Endothelial cell of umbilical vein (primary cell): ENCODE measurements at regions not wholly inside any gene's neighbourhood (a gene's known extent, or its start where the extent isn't known, plus 50 kb on each side); places are given as distances from the start of the nearest gene placed in this dataset.

ENCODE experiments used
- BruUV-seq: library from RNA; stranded (reverse); fragments of 400-500 nt; replicated peaks from 2 replicates; lab custom pipeline; 2021; lab: Mats Ljungman, UMichigan
- CTCF ChIA-PET: fragments of 300-600, 350-600 bp; sonication (Branson Sonifier 250); formaldehyde crosslinking; loops from one replicate; lab custom pipeline; 2021; ENCODE audit warnings: antibody characterized with exemption, inconsistent platforms; lab: Charles Lee
- POLR2A ChIA-PET: fragments of 300-600, 350-600 bp; sonication (Branson Sonifier 250); formaldehyde crosslinking; loops from one replicate; lab custom pipeline; 2021; ENCODE audit warnings: antibody characterized with exemption, inconsistent platforms; lab: Charles Lee
- DNase-seq: peaks from one replicate; pipeline ENCODE4 v3.0.0-alpha.2; 2011; ENCODE audit warnings: low read depth, low spot score
- FAIRE-seq: peaks from 2 replicates; lab custom pipeline; 2011; peaks lifted over from hg19 to GRCh38; lab: Jason Lieb, UNC
- H2AFZ ChIP-seq: 2 replicates; pipeline ENCODE4 v1.6.0; 2012; ENCODE audit warnings: low read depth, low read length, control low read depth, inconsistent platforms
- H3K27ac ChIP-seq: 2 replicates; pipeline ENCODE4 v1.5.1; 2011; ENCODE audit warnings: low read depth, mild to moderate bottlenecking, control low read depth, low read length, moderate library complexity; ENCODE audit not compliant: insufficient read depth
- H3K27me3 ChIP-seq, 2 experiments: 2 replicates each; pipeline versions ENCODE4 v1.6.0 to v1.6.1; 2011; ENCODE audit warnings: low read length in 2 of 2, mixed read lengths in 1 of 2; ENCODE audit not compliant: control insufficient read depth in 2 of 2, insufficient read depth in 2 of 2
- H3K36me3 ChIP-seq, 2 experiments: 2 replicates in 1 of 2; 3 replicates in 1 of 2; pipeline ENCODE4 v1.5.1; 2011; ENCODE audit warnings: low read length in 2 of 2, mild to moderate bottlenecking in 1 of 2, moderate library complexity in 1 of 2; ENCODE audit not compliant: control insufficient read depth in 2 of 2, insufficient read depth in 2 of 2; ENCODE audit errors: extremely low read depth in 1 of 2
- H3K4me1 ChIP-seq: 3 replicates; pipeline ENCODE4 v1.5.1; 2011; ENCODE audit warnings: mild to moderate bottlenecking, low read length; ENCODE audit not compliant: control insufficient read depth, insufficient read depth; ENCODE audit errors: extremely low read depth
- H3K4me2 ChIP-seq: 2 replicates; pipeline ENCODE4 v1.6.1; 2011; ENCODE audit warnings: low read length, control low read depth, mixed read lengths; ENCODE audit not compliant: insufficient read depth
- H3K4me3 ChIP-seq, 3 experiments: fragments of 200-600 bp in 1 of 3; sonication (generic), shearing (Covaris generic) in 1 of 3; replicated peaks in 1 of 3; 2 replicates each; pipeline ENCODE4 v1.5.1; 2011 to 2016; ENCODE audit warnings: control low read depth in 3 of 3, low read length in 3 of 3, mild to moderate bottlenecking in 2 of 3, inconsistent platforms in 1 of 3, low read depth in 1 of 3, moderate library complexity in 1 of 3; ENCODE audit not compliant: insufficient read depth in 1 of 3
- H3K79me2 ChIP-seq: 2 replicates; pipeline ENCODE4 v1.6.0; 2012; ENCODE audit warnings: low read length, inconsistent platforms; ENCODE audit not compliant: control insufficient read depth, insufficient read depth
- H3K9ac ChIP-seq: replicated peaks from 2 replicates; pipeline ENCODE3; 2011; ENCODE audit warnings: low read length, control low read depth; ENCODE audit not compliant: insufficient read depth; ENCODE audit errors: extremely low read depth
- H3K9me1 ChIP-seq: replicated peaks from 3 replicates; pipeline ENCODE4 v1.6.0; 2011; ENCODE audit warnings: mild to moderate bottlenecking, low read length; ENCODE audit not compliant: control insufficient read depth, insufficient read depth; ENCODE audit errors: extremely low read depth
- H3K9me3 ChIP-seq: replicated peaks from 2 replicates; pipeline ENCODE4 v1.5.1; 2012; ENCODE audit warnings: low read length, inconsistent platforms; ENCODE audit not compliant: control insufficient read depth, insufficient read depth
- H4K20me1 ChIP-seq: replicated peaks from 2 replicates; pipeline ENCODE3; 2011; ENCODE audit warnings: mild to moderate bottlenecking, low read length; ENCODE audit not compliant: control insufficient read depth, insufficient read depth; ENCODE audit errors: extremely low read depth
- CTCF ChIP-seq, 2 donors: IDR thresholded peaks; 1 replicate in 1 of 2; 2 replicates in 1 of 2; pipeline ENCODE4 v1.5.1; 2011; ENCODE audit warnings: low read length in 2 of 2, mild to moderate bottlenecking in 2 of 2, moderate library complexity in 2 of 2, control low read depth in 1 of 2, inconsistent platforms in 1 of 2, low read depth in 1 of 2; ENCODE audit not compliant: insufficient read depth in 1 of 2; ENCODE audit errors: extremely low read depth in 1 of 2
- EZH2 ChIP-seq: IDR thresholded peaks from 2 replicates; pipeline ENCODE4 v1.6.1; 2012; ENCODE audit warnings: borderline replicate concordance, low read depth, mild to moderate bottlenecking, moderate library complexity, low read length, inconsistent platforms; ENCODE audit not compliant: severe bottlenecking
- FOS ChIP-seq: IDR thresholded peaks from 2 replicates; pipeline ENCODE4 v1.6.1; 2011; ENCODE audit warnings: mild to moderate bottlenecking, low read length, moderate library complexity, borderline replicate concordance; ENCODE audit not compliant: insufficient read depth
- GATA2 ChIP-seq: IDR thresholded peaks from 2 replicates; pipeline ENCODE4 v1.7.0; 2011; ENCODE audit warnings: low read depth, mild to moderate bottlenecking, moderate library complexity, mixed read lengths, low read length; ENCODE audit not compliant: insufficient read length, insufficient read depth
- JUN ChIP-seq: IDR thresholded peaks from 2 replicates; pipeline ENCODE4 v1.6.1; 2011; ENCODE audit warnings: borderline replicate concordance, low read depth; ENCODE audit not compliant: insufficient read length, insufficient read depth
- MYC ChIP-seq: IDR thresholded peaks from one replicate; pipeline ENCODE4 v1.6.1; 2011; ENCODE audit warnings: mild to moderate bottlenecking, low read depth, low read length
- POLR2A ChIP-seq: IDR thresholded peaks from 2 replicates; pipeline ENCODE4 v1.6.1; 2012; ENCODE audit warnings: low read depth, mild to moderate bottlenecking, control low read depth, low read length
- POLR2AphosphoS5 ChIP-seq: IDR thresholded peaks from 2 replicates; pipeline ENCODE4 v1.6.1; 2012; ENCODE audit warnings: low read depth, mild to moderate bottlenecking, control low read depth, low read length, moderate library complexity; ENCODE audit not compliant: insufficient read depth
- dilution Hi-C: fragments of 300-500 bp; cut with MboI; formaldehyde crosslinking; loops from one replicate; pipeline ENCODE4 v1.15.0; 2019; ENCODE audit warnings: low sequenced_read_pairs; ENCODE audit not compliant: extremely low pct_ligation_motif_present
- intact Hi-C: fragments of 100-400 bp; cut with micrococcal nuclease; formaldehyde crosslinking; loops from one replicate; pipeline ENCODE4 v1.10.0; 2022
- TF ChIP-seq, protein P1 (sequence below): IDR thresholded peaks from 2 replicates; pipeline ENCODE4 v1.6.1; 2011; ENCODE audit not compliant: insufficient read depth, insufficient read length

- no peaks in the 10 kb centered on the region for H3K9me1 ChIP-seq
- H4K20me1 ChIP-seq: no peaks in the 10 kb centered on the region
- no peaks in the 10 kb centered on the region for H3K27me3 ChIP-seq
- BruUV-seq: no TSS peak
- TF ChIP-seq JUN: no peak
- TF ChIP-seq POLR2AphosphoS5: no peak
- no peak for TF ChIP-seq GATA2
- no peak for TF ChIP-seq FOS
- TF ChIP-seq MYC: no peak
- TF ChIP-seq, protein P1, sequence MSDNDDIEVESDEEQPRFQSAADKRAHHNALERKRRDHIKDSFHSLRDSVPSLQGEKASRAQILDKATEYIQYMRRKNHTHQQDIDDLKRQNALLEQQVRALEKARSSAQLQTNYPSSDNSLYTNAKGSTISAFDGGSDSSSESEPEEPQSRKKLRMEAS: no peak
- TF ChIP-seq POLR2A: no peak
- TF ChIP-seq CTCF (IDR thresholded peaks at IDR 0.05; ENCODE audit: extremely low read depth in 1 of 2, insufficient read depth in 1 of 2, low read depth in 1 of 2, low read length in 2 of 2): no peak
- TF ChIP-seq EZH2: no peak
- DNase-seq: no peak
- H3K9ac ChIP-seq: no peak overlapping the region
- no peak overlapping the region for H3K4me3 ChIP-seq
- intact Hi-C loops: no loop called here
- no peaks in the 10 kb centered on the region for H3K4me1 ChIP-seq
- no peak overlapping the region for H2AFZ ChIP-seq
- dilution Hi-C loops: no loop called here
- H3K36me3 ChIP-seq: no peaks in the 10 kb centered on the region
- no peak for FAIRE-seq
- ChIA-PET CTCF (interaction anchor here (1.1 kb wide), 1 partner anchor 16 kb away, joined by 3 read pairs; no protein-coding TSS in a partner anchor), POLR2A (no interaction called here)
- no peak overlapping the region for H3K4me2 ChIP-seq
- H3K27ac ChIP-seq: no peak overlapping the region
- H3K9me3 ChIP-seq: no peaks in the 10 kb centered on the region
- no peaks in the 10 kb centered on the region for H3K79me2 ChIP-seq
Measured at GRCh38 chr9:95605816-95606488, 89.2 kb upstream of the PTCH1 start.
